Activated T-cell treated with anti-CD3 and anti-CD28 coated beads for 1 hour (primary cell): ENCODE measurements at regions not wholly inside any gene's neighbourhood (a gene's known extent, or its start where the extent isn't known, plus 50 kb on each side); places are given as distances from the start of the nearest gene placed in this dataset.

Experiments
- DNase-seq: peaks from one replicate; pipeline ENCODE4 v3.0.0-alpha.2; 2020; ENCODE audit warnings: low read depth

- DNase-seq = no peak
Observed at GRCh38 chr7:41832941-41833340, 130.1 kb upstream of the INHBA start.

GRCh38 chr7:41830271-41830670, 127.4 kb upstream of the INHBA start:
- no peak for DNase-seq

- no peak for DNase-seq
Observed at GRCh38 chr7:41828911-41829310, 126.0 kb upstream of the INHBA start.

GRCh38 chr7:41826641-41827040, 123.8 kb upstream of the INHBA start:
- DNase-seq = no peak

- no peak for DNase-seq
Observed at GRCh38 chr7:41825927-41826480, 123.1 kb upstream of the INHBA start.

GRCh38 chr7:41824284-41824683, 121.4 kb upstream of the INHBA start:
- DNase-seq = no peak

GRCh38 chr7:41822259-41822817, 119.4 kb upstream of the INHBA start:
- DNase-seq = no peak

GRCh38 chr7:41821521-41822213, 118.8 kb upstream of the INHBA start:
- DNase-seq = no peak

- DNase-seq = no peak
Observed at GRCh38 chr7:41820111-41820671, 117.3 kb upstream of the INHBA start.

GRCh38 chr7:41819645-41820044, 116.8 kb upstream of the INHBA start:
- no peak for DNase-seq

GRCh38 chr7:41818765-41819398, 116.0 kb upstream of the INHBA start:
- no peak for DNase-seq

- no peak for DNase-seq
Observed at GRCh38 chr7:41817386-41817785, 114.5 kb upstream of the INHBA start.

- no peak for DNase-seq
Observed at GRCh38 chr7:41816111-41816510, 113.2 kb upstream of the INHBA start.

GRCh38 chr7:41814888-41815287, 112.0 kb upstream of the INHBA start:
- DNase-seq = no peak

- no peak for DNase-seq
Observed at GRCh38 chr7:41813286-41813685, 110.4 kb upstream of the INHBA start.

- DNase-seq = no peak
Observed at GRCh38 chr7:41811941-41812340, 109.1 kb upstream of the INHBA start.

GRCh38 chr7:41809940-41810576, 107.2 kb upstream of the INHBA start:
- no peak for DNase-seq

- DNase-seq = no peak
Observed at GRCh38 chr7:41809529-41809939, 106.6 kb upstream of the INHBA start.

GRCh38 chr7:41809116-41809515, 106.2 kb upstream of the INHBA start:
- no peak for DNase-seq

GRCh38 chr7:41808541-41808940, 105.7 kb upstream of the INHBA start:
- DNase-seq = no peak

- no peak for DNase-seq
Observed at GRCh38 chr7:41803569-41803968, 100.7 kb upstream of the INHBA start.

GRCh38 chr7:41796331-41796730, 93.4 kb upstream of the INHBA start:
- no peak for DNase-seq
